ENCODE measurements at regions not wholly inside any gene's neighbourhood (a gene's known extent, or its start where the extent isn't known, plus 50 kb on each side); places are given as distances from the start of the nearest gene placed in this dataset.
"Not testable (repeated sequence)": the region's sequence is repeated elsewhere in the genome, so short reads cannot be mapped to it uniquely, and the experiment has no call there.

DNA sequence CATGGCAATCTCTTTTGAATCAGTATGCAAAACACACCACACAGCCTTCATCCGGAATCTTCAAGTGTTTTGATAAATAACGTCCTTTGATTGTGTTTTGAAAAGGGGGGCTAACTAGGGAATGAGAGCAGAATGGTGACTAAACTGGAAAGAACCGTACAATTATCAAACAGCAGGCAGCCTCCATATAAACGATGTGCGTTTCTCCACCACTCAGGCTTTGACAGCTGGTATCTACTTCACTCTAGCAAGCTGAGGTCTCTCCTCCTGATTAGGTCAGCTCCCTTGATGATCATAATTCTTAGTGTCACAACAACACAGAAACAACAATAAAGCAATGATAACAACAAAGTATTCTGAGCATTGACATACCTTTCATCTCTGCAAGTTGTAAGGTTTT is 465.9 kb downstream of the TUSC1 start:
- Histone ChIP-seq H3K4me1 (peaks cover 9% of the 10 kb centered on the region), H3K36me3 (replicated peaks) (no peaks in the 10 kb centered on the region), H3K9me3 (no peaks in the 10 kb centered on the region), H3K27me3 (ENCODE audit: low read depth) (no peaks in the 10 kb centered on the region), H3K4me3 (no peak overlapping the region)
- in situ Hi-C loops (cut with MboI; ENCODE audit: low sequenced_read_pairs): no loop called here
- peak in 1 of 2 experiments; percentile 31 for DNase-seq (ENCODE audit: low spot score in 2 of 2)

DNA sequence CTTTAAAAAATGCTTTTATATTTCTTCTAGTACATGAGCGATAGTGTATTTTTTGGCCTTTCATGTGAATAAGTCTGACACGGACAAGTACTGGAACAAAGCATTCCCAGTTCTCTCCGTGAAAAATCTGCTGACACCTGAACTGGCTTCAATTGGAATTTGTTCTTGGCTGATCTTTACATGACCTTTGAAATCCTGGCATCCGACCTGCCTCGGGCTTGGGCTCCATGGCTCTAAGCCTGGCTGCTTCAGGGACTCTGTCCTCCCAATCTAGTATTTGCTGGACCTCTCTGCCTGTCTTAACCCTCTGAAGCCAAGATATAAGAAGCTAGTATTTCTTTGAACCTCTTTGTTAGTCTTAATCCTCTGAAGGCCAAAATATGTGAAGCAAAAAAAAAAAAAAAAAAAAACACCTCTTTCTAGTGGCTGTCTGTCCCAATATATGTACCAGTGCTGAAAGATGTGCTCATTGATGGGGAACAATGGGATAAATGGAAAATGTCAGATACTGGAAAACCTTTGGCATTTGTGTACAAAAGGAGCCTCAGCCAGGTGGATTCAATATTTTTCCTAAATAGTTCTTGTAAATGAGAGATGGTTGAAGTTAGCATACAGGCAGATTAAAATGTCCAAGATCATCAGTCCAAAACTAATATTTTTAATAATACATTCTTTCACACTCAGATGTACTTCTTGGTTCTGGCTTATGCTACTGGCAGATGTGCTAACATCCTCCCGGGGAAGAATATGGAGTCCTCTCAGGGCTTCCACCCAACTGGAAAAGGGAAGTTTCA is 470.6 kb downstream of the TUSC1 start:
- Histone ChIP-seq H3K27me3 (ENCODE audit: low read depth) (no peaks in the 10 kb centered on the region), H3K4me1 (peaks cover 18% of the 10 kb centered on the region), H3K36me3 (replicated peaks) (no peaks in the 10 kb centered on the region), H3K9me3 (no peaks in the 10 kb centered on the region), H3K4me3 (no peak overlapping the region)
- in situ Hi-C loops (cut with MboI; ENCODE audit: low sequenced_read_pairs): no loop called here
- no peak for DNase-seq (ENCODE audit: low spot score in 2 of 2)

DNA sequence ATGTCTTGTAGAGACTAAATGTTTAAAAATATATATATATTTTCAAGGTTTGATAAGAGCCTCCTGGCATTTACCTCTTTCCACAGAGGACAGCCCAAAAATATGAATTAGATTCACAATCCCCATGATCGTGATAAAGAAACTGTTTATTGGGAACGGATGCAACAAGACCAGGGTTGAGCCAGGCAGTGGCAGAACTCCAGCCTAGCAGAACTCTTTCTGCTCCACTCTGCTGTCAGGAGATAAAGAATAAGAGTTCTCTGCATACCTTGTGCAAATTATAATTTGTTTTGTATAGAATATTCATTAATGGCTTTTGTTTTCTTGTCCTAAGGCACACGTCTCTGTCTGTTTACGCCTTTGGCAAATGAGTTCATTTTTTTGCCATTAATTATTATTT is 472.2 kb downstream of the TUSC1 start:
- H3K4me3 ChIP-seq: no peak overlapping the region
- in situ Hi-C loops (cut with MboI; ENCODE audit: low sequenced_read_pairs): no loop called here

DNA sequence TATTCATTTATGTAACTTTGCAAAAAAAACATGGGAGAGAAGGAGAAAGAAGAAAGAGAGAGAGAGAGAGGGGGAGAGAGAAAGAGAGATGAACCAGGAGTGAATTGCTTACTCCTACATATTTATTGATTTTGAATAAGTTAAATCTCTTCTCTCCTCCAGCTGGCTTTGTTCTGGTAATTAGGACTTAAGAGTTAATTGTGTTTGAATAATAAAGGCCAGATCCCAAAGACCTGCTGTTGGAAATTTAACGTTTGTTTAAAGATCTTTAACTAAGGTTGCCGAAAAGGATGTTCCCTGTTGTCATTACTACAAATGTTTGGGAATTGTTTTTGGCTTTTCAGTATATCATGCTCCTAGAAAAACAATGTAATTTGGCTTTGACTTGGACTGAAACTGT is 473.0 kb downstream of the TUSC1 start:
- peak in 1 of 2 experiments; percentile 38 for DNase-seq (ENCODE audit: low spot score in 2 of 2)
- Histone ChIP-seq H3K27me3 (ENCODE audit: low read depth) (no peaks in the 10 kb centered on the region), H3K4me3 (no peak overlapping the region), H3K9me3 (no peaks in the 10 kb centered on the region), H3K4me1 (peaks cover 18% of the 10 kb centered on the region), H3K36me3 (replicated peaks) (no peaks in the 10 kb centered on the region)
- in situ Hi-C loops (cut with MboI; ENCODE audit: low sequenced_read_pairs): no loop called here

More for the DNA sequence above, 472.2 kb downstream of the TUSC1 start:
- Histone ChIP-seq H3K4me1 (peaks cover 18% of the 10 kb centered on the region), H3K27me3 (ENCODE audit: low read depth) (no peaks in the 10 kb centered on the region), H3K9me3 (no peaks in the 10 kb centered on the region), H3K36me3 (replicated peaks) (no peaks in the 10 kb centered on the region)
- no peak for DNase-seq (ENCODE audit: low spot score in 2 of 2)

DNA sequence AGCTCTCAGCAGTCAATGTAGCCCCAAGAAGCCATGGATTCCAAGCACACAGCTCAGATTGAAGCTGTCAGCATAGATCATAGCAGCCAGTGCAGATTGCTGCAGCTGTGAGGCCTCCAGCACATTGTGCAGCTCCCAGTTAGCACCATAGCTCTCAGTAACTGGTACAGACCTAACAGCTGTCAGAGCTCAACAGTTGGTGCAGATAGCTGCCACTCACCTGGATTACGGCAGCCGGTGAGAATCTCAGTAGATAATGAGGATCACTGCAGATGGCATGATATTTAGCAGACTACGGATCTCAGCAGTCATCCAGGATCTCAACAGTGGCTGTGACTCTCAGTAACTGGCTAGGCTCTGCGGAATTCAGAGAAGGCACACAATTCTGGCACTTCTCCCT is 500.4 kb downstream of the TUSC1 start:
- in situ Hi-C loops (cut with MboI; ENCODE audit: low sequenced_read_pairs): no loop called here

DNA sequence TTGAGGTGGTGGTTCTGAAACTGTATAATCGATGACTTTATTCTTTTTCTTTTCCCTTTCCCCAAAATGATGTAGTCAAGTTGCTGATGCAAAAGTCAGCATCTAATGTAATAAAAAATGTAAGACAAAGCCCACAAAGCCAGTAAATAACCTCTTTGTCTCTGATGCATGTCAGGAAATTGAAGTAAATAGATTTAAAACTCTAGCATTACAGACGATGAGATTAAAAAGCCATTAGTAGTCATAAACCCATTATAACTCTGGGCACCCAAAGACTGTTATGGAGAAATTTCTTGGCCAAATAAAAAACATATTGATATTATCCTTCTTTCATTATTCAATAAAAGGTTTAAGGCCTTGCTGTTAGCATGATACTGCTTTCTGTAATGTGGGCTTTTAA is 548.7 kb downstream of the TUSC1 start:
- Histone ChIP-seq H3K4me1 (peaks cover 9% of the 10 kb centered on the region), H3K27me3 (ENCODE audit: low read depth) (no peaks in the 10 kb centered on the region), H3K4me3 (no peak overlapping the region), H3K9me3 (no peaks in the 10 kb centered on the region), H3K36me3 (replicated peaks) (no peaks in the 10 kb centered on the region)
- DNase-seq (ENCODE audit: low spot score in 2 of 2): no peak
- in situ Hi-C loops (cut with MboI; ENCODE audit: low sequenced_read_pairs): no loop called here

More for the DNA sequence above, 500.4 kb downstream of the TUSC1 start:
- no peaks in the 10 kb centered on the region for H3K27me3 ChIP-seq (ENCODE audit: low read depth)
- peaks cover 10% of the 10 kb centered on the region for H3K9me3 ChIP-seq
- no peaks in the 10 kb centered on the region for H3K36me3 ChIP-seq (replicated peaks)
- no peak overlapping the region for H3K4me3 ChIP-seq
- DNase-seq (ENCODE audit: low spot score in 2 of 2): no peak
- peaks cover 7% of the 10 kb centered on the region; the same call in 1 of the 2 replicates for H3K4me1 ChIP-seq

DNA sequence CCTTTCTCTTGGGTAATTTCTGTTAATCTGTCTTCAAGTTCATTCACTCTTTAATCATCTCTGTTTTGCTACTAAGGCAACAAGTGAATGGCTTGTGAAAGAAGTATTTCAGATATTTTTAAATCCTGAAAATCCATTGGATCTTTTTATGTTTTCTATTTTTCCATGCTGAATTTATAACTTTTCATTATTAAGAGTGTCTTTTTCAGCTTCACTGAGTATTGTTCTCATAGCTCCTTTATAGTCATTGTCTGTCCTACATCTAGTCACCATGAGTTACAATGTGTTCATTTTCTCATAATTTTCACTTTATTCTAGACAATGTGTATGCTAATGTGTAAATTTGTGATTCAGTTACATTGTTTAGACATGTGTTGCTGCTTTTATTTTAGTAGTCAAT is 556.4 kb downstream of the TUSC1 start:
- in situ Hi-C loops (cut with MboI; ENCODE audit: low sequenced_read_pairs): no loop called here
- DNase-seq (ENCODE audit: low spot score in 2 of 2): peak in 1 of 2 experiments; percentile 94
- Histone ChIP-seq H3K36me3 (replicated peaks) (no peaks in the 10 kb centered on the region), H3K4me3 (no peak overlapping the region), H3K9me3 (no peaks in the 10 kb centered on the region), H3K4me1 (peaks cover 46% of the 10 kb centered on the region), H3K27me3 (ENCODE audit: low read depth) (no peaks in the 10 kb centered on the region)

DNA sequence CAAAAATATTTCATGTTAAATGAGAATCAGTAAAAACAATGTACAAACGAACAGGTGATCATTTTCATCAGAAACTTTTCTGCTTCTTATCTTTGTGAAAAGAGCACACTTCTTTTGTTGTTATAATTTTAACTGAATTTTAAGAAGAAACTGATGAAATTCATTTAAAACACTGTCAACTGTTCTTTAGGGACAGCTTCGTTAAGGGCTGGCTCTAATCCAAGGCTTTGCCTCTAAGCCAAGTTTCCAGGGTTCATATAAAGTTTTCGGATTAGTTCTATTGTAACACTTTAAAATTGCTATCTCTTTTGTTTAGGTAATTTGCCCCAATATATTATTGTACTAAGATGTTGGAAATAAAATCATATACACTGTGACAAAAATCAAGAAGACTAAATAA is 559.2 kb downstream of the TUSC1 start:
- in situ Hi-C loops (cut with MboI; ENCODE audit: low sequenced_read_pairs): no loop called here
- Histone ChIP-seq H3K4me3 (no peak overlapping the region), H3K27me3 (ENCODE audit: low read depth) (no peaks in the 10 kb centered on the region), H3K9me3 (no peaks in the 10 kb centered on the region), H3K36me3 (replicated peaks) (no peaks in the 10 kb centered on the region), H3K4me1 (peaks cover 50% of the 10 kb centered on the region)
- DNase-seq (ENCODE audit: low spot score in 2 of 2): peak; percentile 17 to 24

DNA sequence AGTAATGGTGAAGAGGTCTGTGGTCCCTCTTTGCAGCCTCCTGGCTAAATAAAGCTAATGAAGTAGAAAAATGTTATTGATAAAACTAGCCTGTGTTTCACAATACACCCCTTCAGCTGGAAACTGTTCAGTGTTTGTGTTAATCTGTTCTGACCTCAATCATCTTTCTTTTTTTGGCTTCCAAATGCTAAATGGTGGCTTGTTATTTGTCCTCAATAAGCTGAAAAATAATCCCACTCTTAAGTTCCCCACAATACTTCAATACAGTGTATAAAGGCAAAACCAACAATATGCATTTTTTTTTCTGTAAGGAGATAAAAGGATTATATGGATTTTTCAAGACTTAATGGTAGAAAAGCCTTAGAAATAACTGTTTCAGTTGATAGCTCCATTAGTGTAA is 560.5 kb downstream of the TUSC1 start:
- peak; percentile 48 to 97 for DNase-seq (ENCODE audit: low spot score in 2 of 2)
- peaks cover 50% of the 10 kb centered on the region for H3K4me1 ChIP-seq
- in situ Hi-C loops (cut with MboI; ENCODE audit: low sequenced_read_pairs): no loop called here

DNA sequence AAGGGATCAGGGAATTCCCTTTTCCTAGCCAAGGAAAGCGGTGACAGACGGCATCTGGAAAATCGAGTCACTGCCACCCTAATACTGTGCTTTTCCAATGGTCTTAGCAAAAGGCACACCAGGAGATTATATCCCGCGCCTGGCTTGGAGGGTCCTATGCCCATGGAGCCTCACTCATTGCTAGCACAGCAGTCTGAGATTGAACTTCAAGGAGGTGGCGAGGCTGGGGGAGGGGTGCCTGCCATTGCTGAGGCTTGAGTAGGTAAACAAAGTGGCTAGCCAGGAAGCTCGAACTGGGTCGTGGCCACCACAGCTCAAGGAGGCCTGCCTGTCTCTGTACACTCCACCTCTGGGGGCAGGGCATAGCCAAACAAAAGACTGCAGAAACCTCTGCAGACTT is 556.5 kb upstream of the IZUMO3 start:
- H3K4me1 ChIP-seq; H3K9me3 ChIP-seq; H3K4me3 ChIP-seq; H3K36me3 ChIP-seq (replicated peaks); H3K27me3 ChIP-seq (ENCODE audit: low read depth); in situ Hi-C loops (cut with MboI; ENCODE audit: low sequenced_read_pairs); DNase-seq (ENCODE audit: low spot score in 2 of 2): not testable (repeated sequence)

More for the DNA sequence above, 560.5 kb downstream of the TUSC1 start:
- Histone ChIP-seq H3K36me3 (replicated peaks) (no peaks in the 10 kb centered on the region), H3K9me3 (no peaks in the 10 kb centered on the region), H3K4me3 (no peak overlapping the region), H3K27me3 (ENCODE audit: low read depth) (no peaks in the 10 kb centered on the region)

DNA sequence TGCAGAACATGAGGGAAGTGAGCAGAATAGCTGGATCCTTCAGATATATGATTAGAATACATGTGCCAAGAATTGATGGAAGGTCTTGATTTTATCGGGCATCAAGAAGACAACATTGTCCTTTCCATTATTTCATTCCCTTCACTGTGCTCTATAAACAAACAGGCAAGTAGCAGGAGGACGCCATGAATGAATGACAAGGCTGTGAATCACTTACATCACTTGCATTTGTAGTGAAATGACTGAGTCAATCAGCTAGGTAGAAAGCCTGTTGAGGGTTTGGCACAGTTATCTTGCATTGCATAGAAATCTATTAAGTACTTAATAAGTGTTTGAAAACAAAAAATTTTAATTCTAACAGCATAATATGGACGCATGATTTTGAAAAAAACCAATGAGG is 548.8 kb upstream of the IZUMO3 start:
- peaks cover 3% of the 10 kb centered on the region; the same call in 1 of the 2 replicates for H3K4me1 ChIP-seq
- H3K27me3 ChIP-seq (ENCODE audit: low read depth): no peaks in the 10 kb centered on the region
- H3K36me3 ChIP-seq (replicated peaks): no peaks in the 10 kb centered on the region
- in situ Hi-C loops (cut with MboI; ENCODE audit: low sequenced_read_pairs): no loop called here
- no peak overlapping the region for H3K4me3 ChIP-seq
- no peaks in the 10 kb centered on the region for H3K9me3 ChIP-seq
- peak in 1 of 2 experiments; percentile 1 for DNase-seq (ENCODE audit: low spot score in 2 of 2)

DNA sequence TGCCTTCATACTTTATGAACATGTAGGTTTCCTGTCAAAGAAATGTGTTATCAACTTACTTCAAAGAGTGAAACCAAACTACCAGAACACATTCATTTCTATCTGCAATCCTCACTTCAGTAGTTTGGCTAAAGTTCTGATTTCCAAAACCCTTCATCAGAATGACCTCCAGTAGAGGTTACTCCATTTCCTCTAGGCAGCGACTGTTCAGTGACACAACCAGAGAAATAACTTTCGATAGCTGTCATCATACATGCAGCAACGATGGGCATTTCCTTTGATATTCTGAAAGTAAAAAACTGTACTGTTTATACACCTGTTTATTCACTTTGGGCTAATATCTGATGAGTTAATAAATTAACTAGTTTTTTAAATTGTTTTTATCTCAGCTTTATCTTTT is 532.5 kb upstream of the IZUMO3 start:
- no peaks in the 10 kb centered on the region for H3K36me3 ChIP-seq (replicated peaks)
- no peaks in the 10 kb centered on the region; the same call in 1 of the 2 replicates for H3K4me1 ChIP-seq
- H3K4me3 ChIP-seq: no peak overlapping the region
- in situ Hi-C loops (cut with MboI; ENCODE audit: low sequenced_read_pairs): no loop called here
- no peaks in the 10 kb centered on the region for H3K9me3 ChIP-seq
- DNase-seq (ENCODE audit: low spot score in 2 of 2): no peak
- no peaks in the 10 kb centered on the region for H3K27me3 ChIP-seq (ENCODE audit: low read depth)

DNA sequence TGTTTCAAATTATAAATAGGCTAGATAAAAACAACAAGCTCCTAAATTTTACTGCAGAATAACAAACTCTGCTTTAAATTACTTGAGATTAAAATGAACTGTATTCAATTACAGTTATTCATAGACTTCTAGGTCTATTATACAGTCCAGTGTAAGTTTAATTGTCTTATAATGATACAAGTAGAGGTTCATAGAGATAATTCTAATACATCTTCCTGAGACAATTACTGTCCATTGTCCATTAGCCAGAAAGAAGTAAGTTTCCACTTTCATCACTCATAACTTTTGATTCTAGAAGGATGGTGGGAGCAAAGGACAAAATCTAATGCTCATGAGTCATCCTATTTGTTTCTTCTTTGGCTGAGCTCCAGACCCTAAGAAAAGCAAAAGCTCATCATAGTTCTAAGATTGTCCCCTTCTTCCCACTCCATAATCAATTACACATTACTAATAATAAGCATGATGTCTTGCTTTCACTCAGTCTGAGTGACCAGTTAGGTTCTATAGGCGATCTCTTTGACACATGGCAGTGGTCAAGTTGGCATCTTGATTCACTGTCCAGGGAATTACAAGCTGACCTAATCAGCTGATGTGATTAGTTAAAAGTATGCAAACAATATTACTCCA is 502.5 kb upstream of the IZUMO3 start:
- H3K27me3 ChIP-seq (ENCODE audit: low read depth): no peaks in the 10 kb centered on the region
- peaks cover 3% of the 10 kb centered on the region; the same call in 1 of the 2 replicates for H3K4me1 ChIP-seq
- no peak for DNase-seq (ENCODE audit: low spot score in 2 of 2)
- H3K4me3 ChIP-seq: no peak overlapping the region
- no peaks in the 10 kb centered on the region for H3K36me3 ChIP-seq (replicated peaks)
- in situ Hi-C loops (cut with MboI; ENCODE audit: low sequenced_read_pairs): no loop called here
- H3K9me3 ChIP-seq: no peaks in the 10 kb centered on the region

DNA sequence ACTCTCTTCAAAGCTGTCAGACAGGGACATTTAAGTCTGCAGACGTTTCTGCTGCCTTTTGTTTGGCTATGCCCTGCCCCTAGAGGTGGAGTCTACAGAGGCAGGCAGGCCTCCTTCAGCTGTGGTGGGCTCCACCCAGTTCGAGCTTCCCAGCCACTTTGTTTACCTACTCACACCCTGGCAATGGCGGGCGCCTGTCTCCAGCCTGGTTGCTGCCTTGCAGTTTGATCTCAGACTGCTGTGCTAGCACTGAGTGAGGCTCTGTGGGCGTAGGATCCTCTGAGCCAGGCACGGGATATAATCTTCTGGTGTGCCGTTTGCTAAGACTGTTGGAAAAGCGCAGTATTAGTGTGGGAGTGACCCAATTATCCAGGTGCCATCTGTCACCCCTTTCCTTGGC is 499.8 kb upstream of the IZUMO3 start:
- in situ Hi-C loops (cut with MboI; ENCODE audit: low sequenced_read_pairs); H3K4me1 ChIP-seq; DNase-seq (ENCODE audit: low spot score in 2 of 2); H3K27me3 ChIP-seq (ENCODE audit: low read depth); H3K9me3 ChIP-seq; H3K36me3 ChIP-seq (replicated peaks); H3K4me3 ChIP-seq: not testable (repeated sequence)
